Mammary epithelial cell (primary cell): ENCODE measurements at regions not wholly inside any gene's neighbourhood (a gene's known extent, or its start where the extent isn't known, plus 50 kb on each side); places are given as distances from the start of the nearest gene placed in this dataset.

Experiments
- EZH2 ChIP-seq: IDR thresholded peaks from 2 replicates; pipeline ENCODE4 v1.6.1; 2012; ENCODE audit warnings: low read length, inconsistent platforms, borderline replicate concordance
- TF ChIP-seq, protein P1 (sequence below), 2 donors: IDR thresholded peaks in 1 of 2; conservative IDR thresholded peaks in 1 of 2; 2 replicates each; pipeline ENCODE4 v1.5.1; 2011 to 2012; ENCODE audit warnings: inconsistent platforms in 2 of 2, low read length in 2 of 2, mild to moderate bottlenecking in 2 of 2, control low read depth in 1 of 2, low read depth in 1 of 2; ENCODE audit not compliant: insufficient read depth in 1 of 2; ENCODE audit errors: extremely low read depth in 1 of 2

DNA sequence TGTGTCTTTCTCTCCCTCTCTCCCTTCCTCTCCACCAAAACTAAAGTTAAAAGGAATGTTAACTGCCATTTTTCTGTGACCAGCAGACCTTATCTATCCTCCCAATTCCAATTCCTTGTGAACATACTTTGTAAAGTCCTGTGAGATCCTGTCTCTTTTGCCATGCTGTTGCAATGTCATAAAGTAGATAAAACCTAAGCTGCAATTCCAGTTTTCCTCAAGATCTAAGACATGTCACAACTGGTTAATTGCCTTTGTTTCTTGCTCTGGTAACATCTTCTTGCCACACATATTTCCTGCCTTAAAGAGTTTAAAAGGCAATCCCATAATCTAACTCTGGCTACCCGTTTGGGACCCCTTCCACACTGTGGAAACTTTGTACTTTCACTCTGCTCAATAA, 188.7 kb downstream of the PYDC2 start:
- no peak for TF ChIP-seq EZH2
- TF ChIP-seq, protein P1, sequence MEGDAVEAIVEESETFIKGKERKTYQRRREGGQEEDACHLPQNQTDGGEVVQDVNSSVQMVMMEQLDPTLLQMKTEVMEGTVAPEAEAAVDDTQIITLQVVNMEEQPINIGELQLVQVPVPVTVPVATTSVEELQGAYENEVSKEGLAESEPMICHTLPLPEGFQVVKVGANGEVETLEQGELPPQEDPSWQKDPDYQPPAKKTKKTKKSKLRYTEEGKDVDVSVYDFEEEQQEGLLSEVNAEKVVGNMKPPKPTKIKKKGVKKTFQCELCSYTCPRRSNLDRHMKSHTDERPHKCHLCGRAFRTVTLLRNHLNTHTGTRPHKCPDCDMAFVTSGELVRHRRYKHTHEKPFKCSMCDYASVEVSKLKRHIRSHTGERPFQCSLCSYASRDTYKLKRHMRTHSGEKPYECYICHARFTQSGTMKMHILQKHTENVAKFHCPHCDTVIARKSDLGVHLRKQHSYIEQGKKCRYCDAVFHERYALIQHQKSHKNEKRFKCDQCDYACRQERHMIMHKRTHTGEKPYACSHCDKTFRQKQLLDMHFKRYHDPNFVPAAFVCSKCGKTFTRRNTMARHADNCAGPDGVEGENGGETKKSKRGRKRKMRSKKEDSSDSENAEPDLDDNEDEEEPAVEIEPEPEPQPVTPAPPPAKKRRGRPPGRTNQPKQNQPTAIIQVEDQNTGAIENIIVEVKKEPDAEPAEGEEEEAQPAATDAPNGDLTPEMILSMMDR (conservative IDR thresholded peaks at IDR 0.05 in 1 of 2, IDR thresholded peaks at IDR 0.05 in 1 of 2; ENCODE audit: extremely low read depth in 1 of 2, insufficient read depth in 1 of 2, low read depth in 1 of 2, low read length in 2 of 2), result no peak
